Cardiac fibroblast (primary cell): ENCODE measurements at regions not wholly inside any gene's neighbourhood (a gene's known extent, or its start where the extent isn't known, plus 50 kb on each side); places are given as distances from the start of the nearest gene placed in this dataset.

Experiments used
- DNase-seq, 2 donors: peaks; one replicate each; pipeline versions ENCODE4 v3.0.0 to v3.0.0-alpha.2; 2010; ENCODE audit warnings: low read depth in 2 of 2
- H3K4me3 ChIP-seq, 2 donors: replicated peaks in 1 of 2; 1 replicate in 1 of 2; 2 replicates in 1 of 2; pipeline ENCODE4 v1.5.1; 2011; ENCODE audit warnings: low read depth in 2 of 2, low read length in 2 of 2, mild to moderate bottlenecking in 2 of 2, moderate library complexity in 1 of 2
- CTCF ChIP-seq: IDR thresholded peaks from one replicate; pipeline ENCODE4 v1.5.1; 2011; ENCODE audit warnings: low read depth, mild to moderate bottlenecking, low read length, inconsistent platforms

- no peak for TF ChIP-seq CTCF
- peak; percentile 46 to 47 for DNase-seq
- H3K4me3 ChIP-seq, result no peak overlapping the region
Measured at GRCh38 chr2:194100201-194100600, 1556.8 kb upstream of the SLC39A10 start.

- no peak overlapping the region for H3K4me3 ChIP-seq
- TF ChIP-seq CTCF, result no peak
- no peak for DNase-seq
Measured at GRCh38 chr2:194096402-194096801, 1560.6 kb upstream of the SLC39A10 start.

GRCh38 chr2:194095359-194095758, 1561.7 kb upstream of the SLC39A10 start:
- no peak for DNase-seq
- TF ChIP-seq CTCF, result no peak
- no peak overlapping the region for H3K4me3 ChIP-seq

- no peak for DNase-seq
- H3K4me3 ChIP-seq, result no peak overlapping the region
- no peak for TF ChIP-seq CTCF
Measured at GRCh38 chr2:194090251-194090905, 1566.6 kb upstream of the SLC39A10 start.

- H3K4me3 ChIP-seq, result no peak overlapping the region
- TF ChIP-seq CTCF, result no peak
- DNase-seq, result peak; percentile 39 to 58
Measured at GRCh38 chr2:194087089-194087958, 1569.7 kb upstream of the SLC39A10 start.

- DNase-seq, result no peak
- H3K4me3 ChIP-seq, result no peak overlapping the region
- no peak for TF ChIP-seq CTCF
Measured at GRCh38 chr2:194086129-194086528, 1570.9 kb upstream of the SLC39A10 start.
